ENCODE measurements at regions not wholly inside any gene's neighbourhood (a gene's known extent, or its start where the extent isn't known, plus 50 kb on each side); places are given as distances from the start of the nearest gene placed in this dataset.

GRCh38 chr13:50401721-50402465 lies 386.6 kb downstream of the KCNRG start:
- TF ChIP-seq CTCF (IDR thresholded peaks at IDR 0.05; ENCODE audit: insufficient read depth, low read length, poor library complexity, severe bottlenecking) (no peak), EZH2phosphoT487 (conservative IDR thresholded peaks at IDR 0.05; ENCODE audit: low read length) (no peak)

Measured in SU-DHL-6 (cell line).